Hepatocyte (in vitro differentiated cells): ENCODE measurements at regions not wholly inside any gene's neighbourhood (a gene's known extent, or its start where the extent isn't known, plus 50 kb on each side); places are given as distances from the start of the nearest gene placed in this dataset.

Experiments
- DNase-seq: peaks from one replicate; pipeline ENCODE4 v3.0.0-alpha.2; 2016; ENCODE audit warnings: low spot score
- H2AFZ ChIP-seq: fragments of 200-600 bp; sonication (generic); 2 replicates; pipeline ENCODE4 v1.6.0; 2016; ENCODE audit warnings: antibody characterized with exemption, mild to moderate bottlenecking
- H3K27ac ChIP-seq: fragments of 200-600 bp; sonication (generic); 2 replicates; pipeline ENCODE4 v1.5.1; 2016; ENCODE audit warnings: mild to moderate bottlenecking
- H3K27me3 ChIP-seq: fragments of 200-600 bp; sonication (generic); 2 replicates; pipeline ENCODE4 v1.6.1; 2016
- H3K36me3 ChIP-seq: fragments of 200-600 bp; sonication (generic); replicated peaks from 2 replicates; pipeline ENCODE4 v1.5.1; 2016; ENCODE audit warnings: low read depth; ENCODE audit not compliant: insufficient read depth
- H3K4me1 ChIP-seq: fragments of 200-600 bp; sonication (generic); 2 replicates; pipeline ENCODE4 v1.5.1; 2016; ENCODE audit warnings: mild to moderate bottlenecking, moderate library complexity; ENCODE audit not compliant: insufficient read depth
- H3K4me2 ChIP-seq: fragments of 200-600 bp; sonication (generic); 2 replicates; pipeline ENCODE4 v1.6.0; 2016
- H3K4me3 ChIP-seq: fragments of 200-600 bp; sonication (generic); 2 replicates; pipeline ENCODE4 v1.5.1; 2016; ENCODE audit warnings: mild to moderate bottlenecking
- H3K79me2 ChIP-seq: fragments of 200-600 bp; sonication (generic); 2 replicates; pipeline ENCODE4 v1.6.0; 2017; ENCODE audit warnings: mild to moderate bottlenecking
- H3K9me2 ChIP-seq: fragments of 200-600 bp; sonication (generic); replicated peaks from 2 replicates; pipeline ENCODE4 v1.6.0; 2017; ENCODE audit warnings: mild to moderate bottlenecking; ENCODE audit not compliant: insufficient read depth
- H3K9me3 ChIP-seq: fragments of 200-600 bp; sonication (generic); 2 replicates; pipeline ENCODE4 v1.5.1; 2016; ENCODE audit warnings: low read depth, mild to moderate bottlenecking
- H4K20me1 ChIP-seq: fragments of 200-600 bp; sonication (generic); 2 replicates; pipeline ENCODE4 v1.6.0; 2016; ENCODE audit warnings: mild to moderate bottlenecking; ENCODE audit not compliant: insufficient read depth, poor library complexity, severe bottlenecking
- CTCF ChIP-seq: fragments of 200-600 bp; sonication (generic); IDR thresholded peaks from 2 replicates; pipeline ENCODE4 v1.5.1; 2016; ENCODE audit warnings: antibody characterized with exemption, mild to moderate bottlenecking; ENCODE audit not compliant: poor library complexity
- EZH2 ChIP-seq: fragments of 200-600 bp; sonication (generic); IDR thresholded peaks from 2 replicates; pipeline ENCODE4 v1.6.1; 2016; ENCODE audit warnings: antibody characterized with exemption, mild to moderate bottlenecking, borderline replicate concordance
- EZH2phosphoT487 ChIP-seq: fragments of 200-600 bp; sonication (generic); IDR thresholded peaks from one replicate; pipeline ENCODE4 v1.6.1; 2018; ENCODE audit warnings: antibody characterized with exemption, mild to moderate bottlenecking, low read depth, moderate library complexity; ENCODE audit not compliant: unreplicated experiment, severe bottlenecking
- WGBS: methylation state at CpG from one replicate; pipeline ENCODE4 v1.1.6; 2016; ENCODE audit warnings: low lambda C conversion rate; ENCODE audit errors: missing lambda C conversion rate; 5-methylcytosine and 5-hydroxymethylcytosine counted together

- Histone ChIP-seq H3K4me2 (no peak overlapping the region), H3K27me3 (no peaks in the 10 kb centered on the region), H3K4me1 (no peaks in the 10 kb centered on the region), H4K20me1 (no peaks in the 10 kb centered on the region), H3K36me3 (no peaks in the 10 kb centered on the region), H2AFZ (no peak overlapping the region), H3K27ac (peak overlapping the region; percentile 25), H3K79me2 (no peaks in the 10 kb centered on the region), H3K4me3 (no peak overlapping the region), H3K9me2 (no peaks in the 10 kb centered on the region), H3K9me3 (no peaks in the 10 kb centered on the region)
- WGBS, result 70% methylated on average over 10 of the region's 10 CpGs
- TF ChIP-seq EZH2 (no peak), EZH2phosphoT487 (no peak), CTCF (no peak)
- DNase-seq, result no peak
Measured at GRCh38 chr14:58969951-58970751, 218.3 kb upstream of the DAAM1 start.

- Histone ChIP-seq H3K27me3 (no peaks in the 10 kb centered on the region), H3K9me3 (no peaks in the 10 kb centered on the region), H3K79me2 (no peaks in the 10 kb centered on the region), H3K36me3 (no peaks in the 10 kb centered on the region), H3K9me2 (no peaks in the 10 kb centered on the region), H4K20me1 (no peaks in the 10 kb centered on the region), H3K4me2 (no peak overlapping the region), H3K27ac (no peak overlapping the region), H3K4me1 (no peaks in the 10 kb centered on the region), H3K4me3 (no peak overlapping the region), H2AFZ (no peak overlapping the region)
- no peak for DNase-seq
- WGBS, result 82% methylated on average over 7 of the region's 7 CpGs
- TF ChIP-seq CTCF (no peak), EZH2phosphoT487 (no peak), EZH2 (no peak)
Measured at GRCh38 chr14:58972233-58973017, 216.0 kb upstream of the DAAM1 start.

GRCh38 chr14:58977366-58977765 lies 211.1 kb upstream of the DAAM1 start:
- no peak for DNase-seq
- TF ChIP-seq EZH2phosphoT487, result no peak
- TF ChIP-seq CTCF, result no peak
- TF ChIP-seq EZH2, result no peak
- no peak overlapping the region for H3K4me2 ChIP-seq
- no peaks in the 10 kb centered on the region for H3K9me3 ChIP-seq
- no peaks in the 10 kb centered on the region for H4K20me1 ChIP-seq
- H3K27ac ChIP-seq, result no peak overlapping the region
- no peak overlapping the region for H2AFZ ChIP-seq
- no peaks in the 10 kb centered on the region for H3K36me3 ChIP-seq
- no peaks in the 10 kb centered on the region for H3K9me2 ChIP-seq
- no peaks in the 10 kb centered on the region for H3K79me2 ChIP-seq
- H3K4me3 ChIP-seq, result no peak overlapping the region
- no peaks in the 10 kb centered on the region for H3K27me3 ChIP-seq
- WGBS, result 86% methylated on average over 2 of the region's 2 CpGs
- no peaks in the 10 kb centered on the region for H3K4me1 ChIP-seq
